ENCODE measurements at regions not wholly inside any gene's neighbourhood (a gene's known extent, or its start where the extent isn't known, plus 50 kb on each side); places are given as distances from the start of the nearest gene placed in this dataset.

GRCh38 chr1:116268211-116268610 is 104.8 kb upstream of the ATP1A1 start:
- no peak for TF ChIP-seq CTCF (IDR thresholded peaks at IDR 0.05)
- Mint-ChIP-seq H3K4me3 (no peak overlapping the region), H3K9me3 (no peaks in the 10 kb centered on the region), H3K27ac (no peak overlapping the region), H3K36me3 (ENCODE audit: low read depth) (no peaks in the 10 kb centered on the region), H3K27me3 (ENCODE audit: low read depth, poor library complexity) (peaks cover 3% of the 10 kb centered on the region), H3K4me1 (peaks cover 7% of the 10 kb centered on the region)
- no peak for DNase-seq

- Mint-ChIP-seq H3K4me3 (no peak overlapping the region), H3K27me3 (ENCODE audit: low read depth, poor library complexity) (peaks cover 5% of the 10 kb centered on the region), H3K36me3 (ENCODE audit: low read depth) (no peaks in the 10 kb centered on the region), H3K27ac (no peak overlapping the region), H3K9me3 (no peaks in the 10 kb centered on the region), H3K4me1 (no peaks in the 10 kb centered on the region)
- no peak for TF ChIP-seq CTCF (IDR thresholded peaks at IDR 0.05)
- no peak for DNase-seq
Observed at GRCh38 chr1:116270316-116271057, 102.6 kb upstream of the ATP1A1 start.

- Mint-ChIP-seq H3K9me3 (no peaks in the 10 kb centered on the region), H3K27me3 (ENCODE audit: low read depth, poor library complexity) (peaks cover 8% of the 10 kb centered on the region), H3K27ac (peak overlapping the region; percentile 44), H3K4me1 (no peaks in the 10 kb centered on the region), H3K4me3 (no peak overlapping the region), H3K36me3 (ENCODE audit: low read depth) (no peaks in the 10 kb centered on the region)
- no peak for TF ChIP-seq CTCF (IDR thresholded peaks at IDR 0.05)
- no peak for DNase-seq
Observed at GRCh38 chr1:116273042-116273783, 99.8 kb upstream of the ATP1A1 start.

- Mint-ChIP-seq H3K27me3 (ENCODE audit: low read depth, poor library complexity) (peaks cover 15% of the 10 kb centered on the region), H3K4me3 (no peak overlapping the region), H3K27ac (no peak overlapping the region), H3K36me3 (ENCODE audit: low read depth) (no peaks in the 10 kb centered on the region), H3K4me1 (no peaks in the 10 kb centered on the region), H3K9me3 (no peaks in the 10 kb centered on the region)
- TF ChIP-seq CTCF (IDR thresholded peaks at IDR 0.05), result no peak
- DNase-seq, result no peak
Observed at GRCh38 chr1:116276532-116276931, 96.5 kb upstream of the ATP1A1 start.

- Mint-ChIP-seq H3K27me3 (ENCODE audit: low read depth, poor library complexity) (peaks cover 21% of the 10 kb centered on the region), H3K36me3 (ENCODE audit: low read depth) (no peaks in the 10 kb centered on the region), H3K27ac (no peak overlapping the region), H3K4me1 (no peaks in the 10 kb centered on the region), H3K9me3 (peaks cover 9% of the 10 kb centered on the region), H3K4me3 (no peak overlapping the region)
- DNase-seq, result no peak
- TF ChIP-seq CTCF (IDR thresholded peaks at IDR 0.05), result no peak
Observed at GRCh38 chr1:116277840-116278540, 95.1 kb upstream of the ATP1A1 start.

Data from nephron progenitor cell (in vitro differentiated cells).